Keratinocyte (primary cell): ENCODE measurements at regions not wholly inside any gene's neighbourhood (a gene's known extent, or its start where the extent isn't known, plus 50 kb on each side); places are given as distances from the start of the nearest gene placed in this dataset.

ENCODE experiments used
- EZH2 ChIP-seq: IDR thresholded peaks from one replicate; pipeline ENCODE4 v1.6.1; 2012; ENCODE audit warnings: inconsistent platforms, mild to moderate bottlenecking, low read length, moderate library complexity
- TF ChIP-seq, protein P1 (sequence below), 3 experiments: IDR thresholded peaks in 1 of 3; conservative IDR thresholded peaks in 1 of 3; optimal IDR thresholded peaks in 1 of 3; 2 replicates in 2 of 3; 3 replicates in 1 of 3; pipeline versions ENCODE3 to v1.5.1; 2011; ENCODE audit warnings: low read length in 3 of 3, mild to moderate bottlenecking in 3 of 3, moderate library complexity in 2 of 3, control low read depth in 1 of 3, inconsistent platforms in 1 of 3; ENCODE audit not compliant: insufficient read depth in 2 of 3; ENCODE audit errors: extremely low read depth in 1 of 3

DNA sequence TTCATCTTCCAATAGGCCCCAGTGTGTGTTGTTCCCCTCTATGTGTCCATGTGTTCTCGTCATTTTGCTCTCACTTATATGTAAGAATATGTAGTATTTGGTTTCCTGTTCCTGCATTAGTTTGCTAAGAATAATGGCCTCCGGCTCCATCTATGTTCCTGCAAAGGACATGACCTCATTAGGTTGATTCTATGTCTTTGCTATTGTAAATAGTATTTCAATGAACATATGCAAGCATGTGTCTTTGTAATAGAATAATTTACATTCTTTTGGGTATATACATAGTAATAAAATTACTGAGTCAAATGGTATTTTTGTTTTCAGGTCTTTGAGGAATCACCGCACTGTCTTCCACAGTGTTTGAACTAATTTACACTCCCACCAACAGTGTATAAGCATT lies 202.9 kb upstream of the KIRREL3 start:
- TF ChIP-seq EZH2, result no peak
- TF ChIP-seq, protein P1, sequence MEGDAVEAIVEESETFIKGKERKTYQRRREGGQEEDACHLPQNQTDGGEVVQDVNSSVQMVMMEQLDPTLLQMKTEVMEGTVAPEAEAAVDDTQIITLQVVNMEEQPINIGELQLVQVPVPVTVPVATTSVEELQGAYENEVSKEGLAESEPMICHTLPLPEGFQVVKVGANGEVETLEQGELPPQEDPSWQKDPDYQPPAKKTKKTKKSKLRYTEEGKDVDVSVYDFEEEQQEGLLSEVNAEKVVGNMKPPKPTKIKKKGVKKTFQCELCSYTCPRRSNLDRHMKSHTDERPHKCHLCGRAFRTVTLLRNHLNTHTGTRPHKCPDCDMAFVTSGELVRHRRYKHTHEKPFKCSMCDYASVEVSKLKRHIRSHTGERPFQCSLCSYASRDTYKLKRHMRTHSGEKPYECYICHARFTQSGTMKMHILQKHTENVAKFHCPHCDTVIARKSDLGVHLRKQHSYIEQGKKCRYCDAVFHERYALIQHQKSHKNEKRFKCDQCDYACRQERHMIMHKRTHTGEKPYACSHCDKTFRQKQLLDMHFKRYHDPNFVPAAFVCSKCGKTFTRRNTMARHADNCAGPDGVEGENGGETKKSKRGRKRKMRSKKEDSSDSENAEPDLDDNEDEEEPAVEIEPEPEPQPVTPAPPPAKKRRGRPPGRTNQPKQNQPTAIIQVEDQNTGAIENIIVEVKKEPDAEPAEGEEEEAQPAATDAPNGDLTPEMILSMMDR (optimal IDR thresholded peaks at IDR 0.05 in 1 of 3, IDR thresholded peaks at IDR 0.05 in 1 of 3, conservative IDR thresholded peaks at IDR 0.05 in 1 of 3; ENCODE audit: extremely low read depth in 1 of 3, insufficient read depth in 2 of 3, low read length in 3 of 3), result no peak
